ENCODE measurements at regions not wholly inside any gene's neighbourhood (a gene's known extent, or its start where the extent isn't known, plus 50 kb on each side); places are given as distances from the start of the nearest gene placed in this dataset.

- TF ChIP-seq CTCF (IDR thresholded peaks at IDR 0.05) (no peak), EZH2 (IDR thresholded peaks at IDR 0.05; ENCODE audit: borderline replicate concordance, insufficient read depth, low read depth, low read length, poor library complexity, severe bottlenecking) (no peak)
Observed at GRCh38 chr3:170641510-170642236, 55.8 kb upstream of the SLC7A14 start.
